GM12878 (cell line): ENCODE measurements at regions not wholly inside any gene's neighbourhood (a gene's known extent, or its start where the extent isn't known, plus 50 kb on each side); places are given as distances from the start of the nearest gene placed in this dataset.

Source experiments
- CREB1 ChIP-seq: IDR thresholded peaks from 2 replicates; pipeline ENCODE4 v1.6.1; 2012; ENCODE audit warnings: low read depth, mild to moderate bottlenecking, inconsistent platforms
- POLR2A ChIP-seq: IDR thresholded peaks from 2 replicates; pipeline ENCODE4 v1.6.1; 2011; ENCODE audit warnings: low read depth, mild to moderate bottlenecking, low read length
- TF ChIP-seq, protein P1 (sequence below): IDR thresholded peaks from 2 replicates; pipeline ENCODE4 v1.6.1; 2011; ENCODE audit warnings: borderline replicate concordance, low read depth, mild to moderate bottlenecking, moderate library complexity, low read length; ENCODE audit not compliant: insufficient read depth, poor library complexity, severe bottlenecking
- TF ChIP-seq, protein P2 (sequence below), 3 experiments: IDR thresholded peaks in 2 of 3; conservative IDR thresholded peaks in 1 of 3; 2 replicates each; pipeline ENCODE4 v1.5.1; 2011; ENCODE audit warnings: low read depth in 3 of 3, low read length in 3 of 3, mild to moderate bottlenecking in 3 of 3, control low read depth in 2 of 3, moderate library complexity in 2 of 3, inconsistent platforms in 1 of 3, mixed read lengths in 1 of 3; ENCODE audit not compliant: control insufficient read depth in 2 of 3, insufficient read depth in 1 of 3; ENCODE audit errors: extremely low read depth in 1 of 3

DNA sequence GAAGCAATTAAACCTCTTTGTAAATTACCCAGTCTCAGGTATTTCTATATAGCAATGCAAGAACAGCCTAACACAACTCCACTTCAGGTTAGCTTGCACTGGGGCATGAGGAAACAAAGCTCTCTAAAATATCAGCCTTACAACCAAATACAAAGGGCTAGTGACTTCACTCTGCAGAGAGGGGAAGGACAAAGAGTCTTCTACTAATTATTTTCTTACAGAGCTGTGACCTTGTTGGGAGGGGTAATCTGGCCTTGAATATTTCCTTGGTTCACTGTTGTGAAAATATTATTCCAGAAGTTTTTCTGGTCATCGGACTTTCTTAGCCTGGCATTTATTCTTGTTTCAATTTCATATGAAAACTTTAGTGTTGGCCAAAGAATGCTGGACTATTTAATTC is 334.4 kb upstream of the CTNNB1 start:
- no peak for TF ChIP-seq POLR2A
- TF ChIP-seq, protein P1, sequence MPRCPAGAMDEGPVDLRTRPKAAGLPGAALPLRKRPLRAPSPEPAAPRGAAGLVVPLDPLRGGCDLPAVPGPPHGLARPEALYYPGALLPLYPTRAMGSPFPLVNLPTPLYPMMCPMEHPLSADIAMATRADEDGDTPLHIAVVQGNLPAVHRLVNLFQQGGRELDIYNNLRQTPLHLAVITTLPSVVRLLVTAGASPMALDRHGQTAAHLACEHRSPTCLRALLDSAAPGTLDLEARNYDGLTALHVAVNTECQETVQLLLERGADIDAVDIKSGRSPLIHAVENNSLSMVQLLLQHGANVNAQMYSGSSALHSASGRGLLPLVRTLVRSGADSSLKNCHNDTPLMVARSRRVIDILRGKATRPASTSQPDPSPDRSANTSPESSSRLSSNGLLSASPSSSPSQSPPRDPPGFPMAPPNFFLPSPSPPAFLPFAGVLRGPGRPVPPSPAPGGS: no peak
- TF ChIP-seq, protein P2, sequence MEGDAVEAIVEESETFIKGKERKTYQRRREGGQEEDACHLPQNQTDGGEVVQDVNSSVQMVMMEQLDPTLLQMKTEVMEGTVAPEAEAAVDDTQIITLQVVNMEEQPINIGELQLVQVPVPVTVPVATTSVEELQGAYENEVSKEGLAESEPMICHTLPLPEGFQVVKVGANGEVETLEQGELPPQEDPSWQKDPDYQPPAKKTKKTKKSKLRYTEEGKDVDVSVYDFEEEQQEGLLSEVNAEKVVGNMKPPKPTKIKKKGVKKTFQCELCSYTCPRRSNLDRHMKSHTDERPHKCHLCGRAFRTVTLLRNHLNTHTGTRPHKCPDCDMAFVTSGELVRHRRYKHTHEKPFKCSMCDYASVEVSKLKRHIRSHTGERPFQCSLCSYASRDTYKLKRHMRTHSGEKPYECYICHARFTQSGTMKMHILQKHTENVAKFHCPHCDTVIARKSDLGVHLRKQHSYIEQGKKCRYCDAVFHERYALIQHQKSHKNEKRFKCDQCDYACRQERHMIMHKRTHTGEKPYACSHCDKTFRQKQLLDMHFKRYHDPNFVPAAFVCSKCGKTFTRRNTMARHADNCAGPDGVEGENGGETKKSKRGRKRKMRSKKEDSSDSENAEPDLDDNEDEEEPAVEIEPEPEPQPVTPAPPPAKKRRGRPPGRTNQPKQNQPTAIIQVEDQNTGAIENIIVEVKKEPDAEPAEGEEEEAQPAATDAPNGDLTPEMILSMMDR (IDR thresholded peaks at IDR 0.05 in 2 of 3, conservative IDR thresholded peaks at IDR 0.05 in 1 of 3; ENCODE audit: control insufficient read depth in 2 of 3, extremely low read depth in 1 of 3, insufficient read depth in 1 of 3, low read depth in 3 of 3, low read length in 3 of 3): no peak
- TF ChIP-seq CREB1: no peak
